HG03175 (cell line): ENCODE measurements at regions not wholly inside any gene's neighbourhood (a gene's known extent, or its start where the extent isn't known, plus 50 kb on each side); places are given as distances from the start of the nearest gene placed in this dataset.

Source experiments
- ATAC-seq: cut with Tn5 transposase; IDR thresholded peaks from one replicate; pipeline ENCODE4 v1.9.1; 2021; ENCODE audit warnings: mild to moderate bottlenecking, moderate library complexity; ENCODE audit not compliant: unreplicated experiment

DNA sequence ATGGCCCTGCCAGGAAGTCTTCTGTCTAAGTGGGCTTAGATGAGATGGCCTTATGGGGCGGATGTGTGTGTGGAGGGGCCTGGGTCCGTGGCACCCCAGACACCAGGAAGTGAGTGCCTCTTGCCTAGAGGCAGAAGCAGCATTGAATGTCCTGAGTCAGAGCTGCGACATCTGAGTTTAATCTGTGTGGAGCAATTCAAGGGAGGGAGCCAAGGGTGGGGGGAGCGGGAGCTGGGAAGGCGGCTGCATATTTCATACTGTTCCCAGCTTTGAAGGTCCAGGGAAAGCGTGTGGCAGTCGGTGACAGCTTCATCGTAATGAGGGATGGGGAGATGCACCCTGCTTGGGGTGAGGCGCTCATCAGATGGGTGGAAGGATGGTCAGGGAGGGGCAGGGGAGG is 73.5 kb upstream of the THY1 start:
- ATAC-seq: no peak

DNA sequence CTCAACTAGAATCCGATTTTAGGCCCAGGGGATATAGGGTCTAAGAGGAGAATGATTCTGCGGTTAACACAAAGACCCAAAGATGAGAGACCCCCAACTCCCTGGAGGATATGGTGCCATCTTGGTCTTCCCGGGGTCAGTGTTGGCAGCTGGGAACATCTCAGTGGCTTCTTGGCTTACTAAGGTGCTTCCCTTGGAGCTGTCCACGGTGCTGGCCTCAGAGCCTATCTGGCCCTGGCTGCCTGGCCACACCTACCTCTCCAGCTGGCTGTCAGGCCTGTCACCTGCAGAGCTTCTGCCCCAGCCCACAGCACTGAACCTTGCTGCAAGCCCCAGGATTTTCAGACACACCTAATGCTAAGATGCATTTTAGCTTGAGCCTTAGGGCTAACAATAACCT is 70.7 kb upstream of the THY1 start:
- no peak for ATAC-seq

DNA sequence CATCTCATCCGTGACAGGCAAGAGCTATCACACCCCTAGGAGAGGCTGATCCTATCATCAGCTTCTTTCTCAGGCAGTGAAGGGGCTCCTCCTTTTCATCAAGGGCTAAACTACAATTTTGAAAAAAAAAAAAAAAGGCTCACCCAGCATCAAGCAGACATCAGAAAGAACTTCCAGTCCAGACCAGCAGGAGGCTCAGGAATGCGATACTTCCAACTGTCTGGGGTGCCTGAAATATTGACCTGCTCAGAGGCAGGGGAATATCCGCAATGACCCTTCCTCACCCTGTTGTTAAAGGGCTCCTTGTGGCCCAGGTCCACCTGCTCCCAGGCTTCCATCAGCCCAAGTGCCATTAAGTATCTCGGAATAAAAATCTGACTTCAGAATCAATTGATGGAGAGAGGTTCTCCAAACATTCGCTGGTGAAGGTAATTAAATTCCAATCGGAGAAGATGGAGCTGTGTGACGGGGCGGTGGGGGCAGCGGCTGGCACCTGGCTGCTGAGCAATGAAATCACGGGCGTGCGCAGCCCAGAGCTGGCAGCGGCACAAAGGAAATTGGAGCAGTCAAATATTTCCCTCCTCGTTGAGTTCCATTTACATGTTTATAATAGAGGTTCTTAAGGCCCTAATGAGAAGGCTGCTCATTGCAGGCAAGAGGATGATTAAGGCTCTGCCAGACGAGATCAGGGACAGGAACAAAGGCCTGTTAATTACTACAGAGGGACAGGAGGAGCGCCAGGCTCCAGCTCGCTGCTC is 69.0 kb upstream of the THY1 start:
- no peak for ATAC-seq

DNA sequence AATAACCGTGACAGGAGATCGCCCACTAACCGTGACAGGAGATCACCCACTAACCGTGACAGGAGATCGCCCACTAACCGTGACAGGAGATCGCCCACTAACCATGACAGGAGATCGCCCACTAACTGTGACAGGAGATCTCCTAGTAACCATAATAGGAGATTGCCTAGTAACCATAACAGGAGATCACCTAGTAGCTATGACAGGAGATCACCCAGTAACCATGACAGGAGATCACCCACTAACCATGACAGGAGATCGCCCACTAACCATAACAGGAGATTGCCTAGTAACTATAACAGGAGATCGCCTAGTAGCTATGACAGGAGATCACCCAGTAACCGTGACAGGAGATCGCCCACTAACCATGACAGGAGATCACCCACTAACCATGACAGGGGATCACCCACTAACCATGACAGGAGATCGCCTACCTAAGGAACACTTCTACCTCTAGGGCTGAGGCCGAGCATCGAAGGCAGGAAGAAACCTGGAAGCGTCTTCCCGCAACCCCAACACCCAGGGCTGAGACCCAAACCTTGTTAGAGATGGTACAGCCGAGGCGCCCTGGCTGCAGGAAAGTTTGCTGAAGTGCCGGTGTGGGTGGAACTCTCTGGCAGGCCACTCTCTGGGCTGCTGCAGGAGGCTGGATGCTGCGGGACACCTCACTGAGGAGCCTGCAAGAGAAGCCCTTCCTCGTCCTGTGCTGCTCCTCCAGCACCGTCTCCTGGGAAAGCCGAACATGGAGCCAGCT is 67.5 kb upstream of the THY1 start:
- no peak for ATAC-seq

DNA sequence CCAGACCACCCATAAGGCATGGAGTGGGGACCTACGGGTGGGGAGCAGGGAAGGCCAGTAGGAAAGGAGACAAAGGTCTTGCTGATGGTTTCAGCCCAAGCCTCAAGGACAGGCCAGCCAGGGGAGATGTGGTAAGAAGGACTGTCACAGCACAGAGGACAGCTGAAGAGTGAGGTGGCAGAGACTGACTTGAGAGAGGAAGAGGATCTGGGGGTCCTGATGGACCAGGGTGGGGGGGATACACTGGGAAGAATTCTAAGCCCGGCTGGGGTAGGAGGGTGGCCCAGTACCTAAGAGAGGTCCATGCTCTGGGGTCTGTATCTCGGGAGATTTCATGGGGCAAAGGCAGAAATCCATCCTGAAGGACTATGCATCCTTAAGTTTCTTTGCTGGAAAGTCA is 66.1 kb upstream of the THY1 start:
- ATAC-seq: no peak

DNA sequence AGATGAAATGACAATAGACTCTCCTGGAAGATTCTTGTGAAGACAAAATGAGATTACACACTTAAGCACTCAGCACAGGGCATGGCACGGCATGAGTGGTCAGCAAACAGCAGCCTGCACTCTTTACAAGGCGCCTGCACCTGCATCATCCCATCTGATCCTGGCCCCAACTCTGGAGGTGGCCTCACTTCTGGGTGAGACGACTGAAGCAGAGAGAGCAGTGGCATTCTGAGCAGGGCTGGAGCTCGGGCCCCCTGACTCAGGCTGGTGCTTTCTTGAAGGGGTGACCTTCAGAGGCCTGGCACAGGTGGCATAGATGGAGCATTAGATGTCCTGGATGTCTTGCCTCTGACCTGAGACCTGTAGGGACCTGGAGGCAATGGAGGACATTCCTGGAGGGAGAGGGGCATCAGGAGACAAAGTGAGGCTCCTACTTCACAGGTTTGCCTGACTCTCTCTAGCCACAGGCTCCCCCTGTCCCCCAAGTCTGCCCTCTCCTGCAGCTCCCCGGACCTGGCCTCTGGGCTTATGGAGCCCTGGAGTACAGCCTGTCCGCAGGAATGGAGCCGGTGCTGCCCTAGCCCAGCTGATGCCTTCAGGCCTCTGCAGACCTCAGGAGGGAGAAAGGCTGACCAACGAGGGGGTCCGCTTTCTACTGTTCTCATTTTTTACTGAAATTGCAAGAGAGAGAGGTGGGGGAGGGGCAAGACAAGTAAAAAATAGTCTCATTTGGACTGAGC is 65.5 kb upstream of the THY1 start:
- no peak for ATAC-seq

DNA sequence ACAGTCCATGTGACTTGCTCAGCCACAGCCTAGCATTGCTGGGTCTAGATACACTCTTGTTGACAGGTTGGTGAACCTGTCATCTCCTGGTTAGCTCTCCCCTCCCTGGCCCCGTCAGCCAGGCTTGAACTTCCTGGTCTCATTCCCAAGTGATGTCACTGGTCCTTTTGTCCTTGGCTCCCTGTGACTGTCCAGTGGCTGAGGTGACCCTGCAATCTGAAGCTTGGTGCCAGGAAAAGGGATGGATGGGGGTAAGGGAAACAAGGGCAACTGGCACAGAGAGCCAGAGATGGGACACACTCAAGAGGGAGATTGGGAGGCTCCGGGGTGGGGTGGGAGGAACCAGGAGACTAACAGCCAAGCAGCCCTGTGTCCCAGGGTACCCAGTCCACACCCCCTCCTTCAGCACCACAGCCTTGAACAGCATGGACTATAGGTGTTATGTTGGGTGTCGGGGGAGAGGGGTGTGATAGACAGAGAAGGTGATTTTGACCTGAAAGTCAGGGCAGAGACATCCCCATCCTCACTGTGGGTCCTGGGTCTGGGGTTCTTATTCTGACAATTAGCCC is 63.8 kb upstream of the THY1 start:
- ATAC-seq: no peak

DNA sequence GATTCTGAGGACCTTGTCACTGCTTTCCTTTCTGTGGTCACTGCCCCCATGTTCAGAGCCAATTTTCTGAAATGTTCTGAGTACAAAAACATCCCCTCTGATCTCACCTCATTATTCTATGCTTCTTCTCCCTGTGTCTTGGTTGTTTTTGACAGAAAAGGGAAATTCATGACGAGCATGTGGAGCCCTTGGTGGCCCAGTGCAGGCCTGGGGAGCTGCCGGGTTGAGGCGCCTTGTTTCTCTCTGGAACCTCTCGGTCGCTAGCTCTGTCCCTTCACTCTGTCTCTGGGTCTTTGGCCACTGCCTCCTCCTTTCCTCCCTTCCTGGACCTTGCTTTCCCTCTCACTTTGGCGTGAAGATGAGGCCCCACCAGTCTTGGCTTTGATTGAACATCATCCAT is 63.0 kb upstream of the THY1 start:
- ATAC-seq: no peak

DNA sequence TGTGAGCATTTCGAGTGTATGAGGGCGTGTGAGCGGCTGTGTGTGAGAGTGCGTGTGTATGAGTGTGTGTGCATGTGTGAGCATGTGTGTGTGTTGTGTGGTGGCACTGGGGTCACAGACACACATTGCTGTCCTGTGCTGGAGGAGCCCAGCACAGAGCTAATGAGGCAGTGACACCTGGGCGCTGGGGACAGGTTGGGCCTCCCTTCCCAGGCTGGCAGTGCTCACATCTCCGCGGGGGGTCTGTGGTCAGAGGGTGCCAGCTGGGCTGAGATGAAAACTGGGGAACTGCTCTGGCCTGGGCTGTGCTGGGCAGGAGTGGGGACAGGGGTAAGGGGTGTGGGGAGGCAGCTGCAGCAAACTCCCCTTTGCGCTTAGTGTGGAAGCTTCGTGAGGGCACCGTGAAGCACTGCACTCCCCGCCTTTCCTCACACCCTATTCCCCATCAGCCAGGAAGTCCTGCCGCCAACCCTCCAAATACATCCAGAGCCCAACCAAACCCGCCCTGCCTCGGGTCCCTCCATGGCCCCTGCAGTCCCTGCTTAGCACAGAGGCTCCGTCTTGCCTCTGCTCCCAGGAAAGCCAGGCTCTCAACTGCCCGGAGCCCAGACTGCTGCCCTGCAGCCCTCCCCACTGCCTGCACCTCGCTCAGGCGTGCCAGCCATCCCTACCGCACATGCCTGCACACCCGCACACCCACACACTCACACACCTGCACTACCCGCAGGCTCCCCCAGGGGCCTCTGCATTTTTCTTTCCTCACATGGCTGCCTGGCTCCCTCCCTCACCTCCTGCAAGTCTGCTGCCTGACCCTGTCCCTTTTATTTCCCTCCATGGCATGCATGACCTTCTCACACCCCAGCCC is 62.0 kb upstream of the THY1 start:
- no peak for ATAC-seq

DNA sequence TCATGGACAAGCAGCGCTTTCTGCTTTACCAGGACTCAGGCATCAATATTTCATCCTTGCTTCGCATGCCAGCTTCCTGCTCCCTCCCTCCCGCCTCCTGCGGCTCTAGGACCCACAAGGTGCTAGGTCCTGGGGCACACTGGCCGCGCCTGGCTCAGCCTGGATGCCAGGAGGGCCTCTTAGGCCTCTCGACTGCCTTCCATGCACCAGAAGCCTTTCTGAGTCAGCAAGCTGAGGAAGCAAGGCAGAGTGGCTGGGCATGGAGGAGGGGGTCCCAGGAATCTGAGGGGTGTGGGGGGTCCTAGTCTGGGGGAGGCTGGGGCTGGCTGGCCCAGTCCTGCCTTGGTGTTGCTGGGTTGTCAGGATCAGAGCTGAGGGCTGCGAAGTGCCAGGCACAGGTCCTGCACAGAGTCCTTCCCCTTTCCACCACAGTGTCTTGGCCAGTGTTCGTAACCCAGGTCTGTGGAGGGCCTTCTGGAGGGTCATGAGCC is 61.0 kb upstream of the THY1 start:
- ATAC-seq: no peak

DNA sequence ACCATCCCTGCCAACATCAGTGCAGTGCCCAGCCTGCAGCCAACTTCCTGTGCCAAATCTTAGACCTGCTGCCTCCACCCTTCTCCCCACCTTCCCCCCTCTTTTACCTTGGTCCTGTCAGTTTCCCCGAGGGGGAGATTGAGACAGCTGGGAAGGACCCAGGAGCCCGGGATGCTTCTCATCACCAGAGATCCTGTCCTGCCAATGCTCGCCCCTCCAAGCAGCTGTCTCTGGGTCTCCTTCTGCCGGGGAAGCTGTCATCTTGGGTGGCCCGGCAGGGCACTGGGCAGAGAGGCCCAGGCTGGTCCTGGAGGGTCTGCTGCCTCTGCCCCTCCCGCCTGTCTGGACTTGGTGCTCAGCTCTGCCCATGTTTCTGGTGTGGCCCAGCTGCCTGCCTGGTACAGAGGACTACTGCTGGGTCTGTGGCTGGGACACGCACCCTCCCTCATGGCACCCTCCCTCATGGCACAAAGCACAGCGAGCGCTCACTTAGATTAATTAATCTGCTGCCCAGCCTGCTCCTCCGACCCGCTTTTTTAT is 60.4 kb upstream of the THY1 start:
- no peak for ATAC-seq

DNA sequence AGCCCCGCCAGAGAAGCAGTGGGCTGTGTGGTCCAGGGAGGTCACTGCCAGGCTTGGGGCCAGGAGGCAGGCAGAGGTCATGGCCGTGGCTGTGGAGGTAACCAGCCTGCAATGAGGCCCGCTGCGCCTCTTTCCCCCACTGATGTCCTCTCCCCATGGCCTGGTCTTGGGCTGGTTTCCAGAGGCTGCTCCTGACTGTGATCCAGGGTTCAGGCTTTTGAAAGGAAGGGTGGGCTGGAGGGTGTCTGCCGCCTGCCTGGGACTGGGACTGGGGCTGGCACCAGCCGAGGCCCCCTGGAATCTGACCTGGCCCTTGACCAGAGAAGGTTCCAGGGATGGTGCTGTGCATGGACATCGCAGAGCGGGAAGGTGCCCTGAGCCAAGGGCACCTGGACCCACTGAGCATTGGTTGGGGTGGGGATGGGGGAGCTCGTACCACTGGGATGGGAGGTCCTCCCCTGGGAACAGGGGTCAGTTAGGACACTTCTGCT is 59.6 kb upstream of the THY1 start:
- no peak for ATAC-seq

DNA sequence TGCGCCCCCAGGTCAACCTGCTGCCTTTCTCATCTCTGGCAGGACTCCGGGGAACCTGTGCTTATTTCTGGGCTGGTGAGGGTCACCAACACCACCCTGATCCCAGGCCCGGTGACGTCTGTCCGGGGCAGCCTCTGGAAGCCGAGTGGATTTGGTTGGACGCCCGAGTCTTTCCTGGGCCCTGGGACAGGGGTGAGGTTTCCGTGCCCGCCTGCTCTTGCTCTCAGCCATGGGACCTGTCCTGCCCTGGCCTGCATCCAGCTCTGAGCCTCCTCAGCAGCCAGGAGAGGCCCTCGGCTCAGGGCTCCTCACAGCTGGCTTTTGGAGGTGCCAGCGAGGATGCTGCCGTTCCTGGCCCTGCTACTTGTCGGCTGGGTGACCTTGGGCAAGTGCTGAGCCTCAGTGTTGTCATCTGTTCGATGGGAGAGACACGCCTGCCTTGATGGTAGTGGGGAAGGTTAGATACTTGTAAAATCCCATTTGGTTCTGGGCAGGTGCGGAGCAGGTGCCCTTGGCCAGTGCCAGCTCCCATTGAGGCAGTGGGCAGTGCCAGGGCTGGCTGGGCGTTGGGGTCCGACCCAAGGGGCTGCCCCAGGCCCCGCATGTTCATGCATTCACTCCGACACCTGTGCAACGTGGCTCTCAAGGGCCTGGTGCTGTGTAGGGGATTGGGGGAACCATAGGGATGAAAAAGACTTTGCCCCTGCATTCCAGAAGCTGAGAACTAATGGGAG is 58.9 kb upstream of the THY1 start:
- no peak for ATAC-seq

DNA sequence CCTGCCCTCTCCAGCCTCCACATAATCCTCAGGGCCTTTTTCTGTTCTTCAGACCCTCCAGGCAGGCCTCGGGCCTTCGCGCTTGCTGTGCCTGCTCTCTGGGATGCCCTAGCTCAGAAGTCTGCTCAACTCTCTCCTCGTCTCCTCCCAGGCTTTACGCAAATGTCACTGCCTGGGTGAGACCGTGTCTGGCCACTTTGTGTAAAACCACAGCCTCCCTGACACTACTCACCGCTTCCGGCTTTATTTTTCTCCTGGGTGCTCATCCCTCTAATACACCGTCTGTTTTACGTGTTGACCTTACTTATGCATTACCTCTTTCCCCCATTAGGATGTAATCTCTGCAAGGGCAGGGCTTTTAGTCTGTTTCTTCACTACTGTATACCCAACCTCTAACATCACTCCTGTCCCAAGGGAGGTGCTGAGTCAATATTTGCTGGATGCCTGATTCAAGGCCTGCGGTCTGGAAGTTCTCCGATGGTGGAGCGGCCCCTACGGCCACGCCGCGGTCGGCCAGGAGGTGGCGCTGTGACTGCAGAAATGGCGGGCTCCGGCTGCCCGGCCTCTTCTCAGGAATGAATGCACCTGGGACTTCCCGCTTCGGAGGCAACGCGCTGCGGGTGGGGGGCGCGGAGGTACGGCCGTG is 58.2 kb upstream of the THY1 start:
- no peak for ATAC-seq

DNA sequence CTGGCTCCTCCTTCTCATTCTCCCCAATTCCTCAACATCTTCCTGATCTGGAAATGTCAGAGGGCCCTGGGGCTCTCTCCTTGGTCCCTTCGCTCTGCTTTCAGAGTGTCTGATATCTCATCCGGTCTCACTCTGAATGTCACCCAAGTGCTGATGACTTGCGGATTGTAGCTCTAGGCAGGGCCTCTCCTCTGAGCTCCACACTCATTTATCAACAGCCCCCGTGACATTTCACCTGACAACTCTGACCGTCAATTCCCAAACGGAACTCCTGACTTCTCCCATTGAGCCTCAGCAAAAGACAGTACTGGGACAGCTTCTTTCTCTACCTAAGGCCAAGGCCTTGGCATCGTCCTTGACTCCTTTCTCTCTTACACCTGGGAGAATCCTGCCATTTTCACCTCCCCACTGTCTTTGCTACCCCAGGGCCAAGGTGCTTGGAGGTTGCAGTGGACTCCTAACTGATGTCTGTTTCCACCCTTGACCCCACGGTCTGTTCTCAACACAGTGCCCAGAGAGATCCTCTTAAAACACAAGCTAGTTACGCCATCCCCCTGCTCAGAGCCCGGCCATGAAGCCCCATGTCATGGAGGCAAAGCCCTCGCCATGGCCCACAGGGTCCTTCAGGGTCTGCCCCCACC is 57.5 kb upstream of the THY1 start:
- no peak for ATAC-seq

DNA sequence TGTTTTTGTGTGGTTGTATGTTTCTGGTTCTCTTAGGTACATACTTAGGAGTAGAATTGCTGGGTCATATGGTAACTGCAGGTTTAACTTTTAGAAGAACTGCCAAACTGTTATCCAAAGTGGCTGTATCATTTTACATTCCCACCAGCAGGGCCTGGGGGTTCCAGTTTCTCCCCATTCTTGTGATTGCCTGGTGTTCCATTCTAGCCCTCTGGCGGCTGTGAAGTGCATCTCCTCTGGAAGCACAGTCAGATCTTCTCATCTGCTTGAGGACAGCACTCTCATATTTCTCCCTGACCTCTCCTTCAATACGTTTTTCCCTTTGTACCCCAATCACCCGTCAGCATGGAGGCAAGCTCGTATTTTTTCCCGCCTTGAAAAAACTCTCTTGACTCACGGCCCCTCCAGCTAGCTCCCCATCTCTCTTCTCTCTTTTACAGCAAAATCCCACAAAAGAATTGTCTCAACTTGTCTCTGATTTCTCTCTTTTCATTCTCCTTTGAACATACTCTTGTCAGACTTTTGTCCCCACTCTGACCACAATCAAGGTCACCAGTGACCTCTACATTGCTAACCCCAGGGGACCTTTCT is 56.8 kb upstream of the THY1 start:
- ATAC-seq: no peak

DNA sequence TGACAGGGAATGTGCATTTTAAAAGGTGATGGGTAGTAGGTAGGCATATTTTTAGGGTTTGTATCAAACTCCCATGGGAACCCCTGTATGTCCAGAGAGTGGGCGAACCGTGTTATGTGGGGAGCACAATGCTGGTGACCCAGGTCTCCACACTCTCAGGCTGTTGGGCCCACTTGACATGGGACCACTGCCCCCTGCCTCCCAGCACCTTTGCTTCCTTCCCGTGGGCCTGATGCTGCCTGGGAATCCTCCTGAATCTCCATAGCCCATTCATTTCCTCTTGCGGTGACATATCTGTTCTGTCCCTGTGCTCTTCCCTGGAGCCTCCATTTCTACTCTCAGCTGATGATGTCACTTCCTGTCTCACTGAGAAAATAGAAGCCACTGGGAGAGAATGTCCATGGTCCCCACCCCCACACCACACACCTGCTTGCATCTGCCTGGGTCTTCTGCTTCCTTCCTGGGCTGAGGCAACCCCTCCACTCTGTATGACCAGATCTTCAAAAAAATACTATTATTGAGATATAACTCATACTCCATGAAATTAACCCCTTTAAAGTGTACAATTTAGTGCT is 55.8 kb upstream of the THY1 start:
- no peak for ATAC-seq
